ENCODE measurements at regions not wholly inside any gene's neighbourhood (a gene's known extent, or its start where the extent isn't known, plus 50 kb on each side); places are given as distances from the start of the nearest gene placed in this dataset.
A peak's percentile ranks its signal among the peaks of the same experiment; 100 is the strongest.

- TF ChIP-seq HDGF (IDR thresholded peaks at IDR 0.05; ENCODE audit: borderline replicate concordance), result no peak
- TF ChIP-seq ARNT (IDR thresholded peaks at IDR 0.05), result no peak
- TF ChIP-seq, protein P1, sequence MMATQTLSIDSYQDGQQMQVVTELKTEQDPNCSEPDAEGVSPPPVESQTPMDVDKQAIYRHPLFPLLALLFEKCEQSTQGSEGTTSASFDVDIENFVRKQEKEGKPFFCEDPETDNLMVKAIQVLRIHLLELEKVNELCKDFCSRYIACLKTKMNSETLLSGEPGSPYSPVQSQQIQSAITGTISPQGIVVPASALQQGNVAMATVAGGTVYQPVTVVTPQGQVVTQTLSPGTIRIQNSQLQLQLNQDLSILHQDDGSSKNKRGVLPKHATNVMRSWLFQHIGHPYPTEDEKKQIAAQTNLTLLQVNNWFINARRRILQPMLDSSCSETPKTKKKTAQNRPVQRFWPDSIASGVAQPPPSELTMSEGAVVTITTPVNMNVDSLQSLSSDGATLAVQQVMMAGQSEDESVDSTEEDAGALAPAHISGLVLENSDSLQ (IDR thresholded peaks at IDR 0.05), result no peak
- TF ChIP-seq FOXM1 (IDR thresholded peaks at IDR 0.05; ENCODE audit: borderline replicate concordance), result no peak
- TF ChIP-seq SP1 (IDR thresholded peaks at IDR 0.05), result no peak
- TF ChIP-seq ZNF384 (IDR thresholded peaks at IDR 0.05), result no peak
- TF ChIP-seq L3MBTL2 (conservative IDR thresholded peaks at IDR 0.05), result no peak
- TF ChIP-seq CTBP1 (IDR thresholded peaks at IDR 0.05; ENCODE audit: borderline replicate concordance), result no peak
- TF ChIP-seq FOXA1 (IDR thresholded peaks at IDR 0.05), result no peak
- TF ChIP-seq FOXK2 (IDR thresholded peaks at IDR 0.05), result no peak
- TF ChIP-seq BHLHE40 (IDR thresholded peaks at IDR 0.05; ENCODE audit: borderline replicate concordance), result no peak
- TF ChIP-seq SUZ12 (IDR thresholded peaks at IDR 0.05), result no peak
- TF ChIP-seq TARDBP (IDR thresholded peaks at IDR 0.05), result no peak
- no peak for TF ChIP-seq LEF1 (IDR thresholded peaks at IDR 0.05; ENCODE audit: borderline replicate concordance)
- TF ChIP-seq ELF4 (IDR thresholded peaks at IDR 0.05), result no peak
- CTCF ChIA-PET, result no interaction called here
- POLR2A ChIA-PET, result no interaction called here
- no peak for DNase-seq (ENCODE audit: extremely low spot score)
Measured at GRCh38 chr6:1522779-1523178, 86.9 kb upstream of the FOXC1 start.

- CTCF ChIA-PET, result no interaction called here
- POLR2A ChIA-PET, result no interaction called here
- TF ChIP-seq ZNF384 (IDR thresholded peaks at IDR 0.05), result no peak
- TF ChIP-seq L3MBTL2 (conservative IDR thresholded peaks at IDR 0.05), result peak; percentile 91
- DNase-seq (ENCODE audit: extremely low spot score), result peak; percentile 68
Measured at GRCh38 chr6:1524040-1524480, 85.7 kb upstream of the FOXC1 start.

DNA sequence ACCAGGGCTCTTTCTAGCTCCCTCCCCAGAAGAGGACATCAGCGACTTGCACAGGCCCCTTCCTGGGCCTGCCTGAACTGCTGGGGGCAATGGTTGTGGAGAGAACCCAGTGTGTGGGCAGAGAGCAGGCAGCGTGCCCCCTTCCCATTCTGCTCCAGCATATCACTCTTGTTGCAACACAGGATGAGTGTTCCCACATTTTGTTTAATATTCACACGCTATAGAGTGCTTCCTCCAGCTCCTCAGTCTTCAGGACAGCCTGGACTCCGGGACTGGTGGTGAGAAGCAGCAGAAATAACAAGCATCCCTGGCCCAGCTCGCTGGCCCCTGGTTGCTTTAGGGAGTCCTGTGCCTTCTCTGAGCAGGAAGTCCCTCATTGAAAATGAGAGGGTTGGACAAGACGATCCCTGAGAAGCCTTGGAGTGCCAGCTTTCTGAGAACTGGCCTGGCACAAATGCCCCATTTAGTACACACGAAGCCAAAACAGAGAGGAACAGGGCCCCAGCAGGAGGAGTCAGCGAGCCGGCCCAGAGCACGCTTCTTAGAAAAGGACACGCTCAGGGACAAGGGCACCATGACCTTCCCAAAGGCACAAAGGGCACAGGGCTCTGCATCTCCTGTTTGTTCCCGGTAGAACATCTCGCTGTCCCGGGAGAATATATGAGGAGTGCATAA is 84.2 kb upstream of the FOXC1 start:
- CTCF ChIA-PET, result interaction anchor here (1.5 kb wide), 1 partner anchor 27 kb away, joined by 6 read pairs; no protein-coding TSS in a partner anchor
- TF ChIP-seq NFRKB (IDR thresholded peaks at IDR 0.05), result no peak
- TF ChIP-seq ZNF384 (IDR thresholded peaks at IDR 0.05), result no peak
- no peak for TF ChIP-seq CTBP1 (IDR thresholded peaks at IDR 0.05; ENCODE audit: borderline replicate concordance)
- TF ChIP-seq HDGF (IDR thresholded peaks at IDR 0.05; ENCODE audit: borderline replicate concordance), result no peak
- no peak for TF ChIP-seq FOXA1 (IDR thresholded peaks at IDR 0.05)
- TF ChIP-seq, protein P1 (IDR thresholded peaks at IDR 0.05), result no peak
- no peak for TF ChIP-seq BHLHE40 (IDR thresholded peaks at IDR 0.05; ENCODE audit: borderline replicate concordance)
- DNase-seq (ENCODE audit: extremely low spot score), result no peak
- POLR2A ChIA-PET, result no interaction called here

DNA sequence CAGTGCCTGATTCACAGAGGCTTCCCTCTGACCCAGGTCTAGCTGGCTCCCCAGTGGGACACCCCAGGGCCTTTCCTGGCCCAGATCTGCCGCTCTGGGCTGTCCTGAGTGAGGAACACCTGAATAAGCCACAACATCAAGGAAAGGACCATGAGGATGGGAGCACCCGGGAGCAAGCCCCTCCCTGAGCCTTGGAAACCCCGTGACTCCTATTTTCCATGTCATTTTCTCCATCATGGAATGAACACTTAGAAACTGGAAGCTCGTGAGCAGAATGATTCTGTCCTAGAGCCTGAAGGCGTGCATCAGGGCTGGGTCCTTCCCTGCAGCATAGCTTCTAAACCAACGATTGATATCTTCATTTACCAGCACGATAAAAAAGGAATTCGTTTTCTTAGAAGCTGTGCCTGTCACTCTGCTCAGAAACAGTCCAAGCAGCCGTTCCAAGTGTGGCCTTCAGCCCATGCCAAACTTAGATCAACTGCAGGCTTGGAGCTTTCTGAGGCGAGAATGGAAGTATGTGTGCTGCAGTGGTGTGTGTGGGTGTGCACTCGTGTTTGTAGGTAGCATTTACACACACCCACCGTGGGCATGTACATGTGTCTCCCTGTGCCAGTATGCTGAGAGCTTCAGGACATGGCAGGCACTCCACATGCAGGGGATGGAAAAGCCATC is 83.2 kb upstream of the FOXC1 start:
- ChIA-PET POLR2A (interaction anchor here (0.6 kb wide), 1 partner anchor 80 kb away, joined by 3 read pairs; no protein-coding TSS in a partner anchor), CTCF (no interaction called here)
- TF ChIP-seq, protein P1 (IDR thresholded peaks at IDR 0.05), result no peak
- TF ChIP-seq FOXK2 (IDR thresholded peaks at IDR 0.05) (no peak), CTBP1 (IDR thresholded peaks at IDR 0.05; ENCODE audit: borderline replicate concordance) (no peak), NFRKB (IDR thresholded peaks at IDR 0.05) (no peak), L3MBTL2 (conservative IDR thresholded peaks at IDR 0.05) (no peak), SUZ12 (IDR thresholded peaks at IDR 0.05) (no peak), ZNF384 (IDR thresholded peaks at IDR 0.05) (no peak), ARNT (IDR thresholded peaks at IDR 0.05) (no peak), TARDBP (IDR thresholded peaks at IDR 0.05) (no peak), BHLHE40 (IDR thresholded peaks at IDR 0.05; ENCODE audit: borderline replicate concordance) (no peak), SP1 (IDR thresholded peaks at IDR 0.05) (no peak), ELF4 (IDR thresholded peaks at IDR 0.05) (no peak), FOXA1 (IDR thresholded peaks at IDR 0.05) (no peak), LEF1 (IDR thresholded peaks at IDR 0.05; ENCODE audit: borderline replicate concordance) (no peak), FOXM1 (IDR thresholded peaks at IDR 0.05; ENCODE audit: borderline replicate concordance) (no peak), HDGF (IDR thresholded peaks at IDR 0.05; ENCODE audit: borderline replicate concordance) (no peak)
- DNase-seq (ENCODE audit: extremely low spot score), result no peak

DNA sequence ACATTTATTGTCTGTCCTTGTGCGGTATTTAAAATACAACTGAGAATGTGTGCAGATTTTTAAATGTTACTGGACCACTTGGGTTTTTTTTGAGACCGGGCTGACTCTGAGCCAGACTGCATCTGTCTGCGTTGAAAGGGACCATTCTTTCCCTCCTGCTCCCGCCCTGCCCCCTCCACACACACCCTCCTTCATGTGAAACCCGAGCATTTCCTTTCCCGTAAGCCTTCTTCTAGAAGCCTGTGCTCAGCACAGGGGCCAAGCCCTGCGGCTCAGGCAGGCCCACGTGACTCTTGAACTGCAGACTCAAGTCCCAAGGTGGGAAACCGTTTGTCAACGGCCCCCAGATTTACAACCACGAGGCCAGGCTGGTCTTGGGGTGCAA is 82.7 kb upstream of the FOXC1 start:
- peak; percentile 34 for DNase-seq (ENCODE audit: extremely low spot score)
- CTCF ChIA-PET, result no interaction called here
- TF ChIP-seq L3MBTL2 (conservative IDR thresholded peaks at IDR 0.05) (peak; percentile 71), ARNT (IDR thresholded peaks at IDR 0.05) (no peak)
- POLR2A ChIA-PET, result interaction anchor here (0.6 kb wide), 1 partner anchor 80 kb away, joined by 3 read pairs; no protein-coding TSS in a partner anchor

- ChIA-PET POLR2A (no interaction called here), CTCF (interaction anchor here (0.7 kb wide), 1 partner anchor 17 kb away, joined by 6 read pairs; no protein-coding TSS in a partner anchor)
- TF ChIP-seq, protein P1 (IDR thresholded peaks at IDR 0.05), result no peak
- TF ChIP-seq HDGF (IDR thresholded peaks at IDR 0.05; ENCODE audit: borderline replicate concordance), result no peak
- TF ChIP-seq SP1 (IDR thresholded peaks at IDR 0.05), result no peak
- no peak for TF ChIP-seq FOXK2 (IDR thresholded peaks at IDR 0.05)
- TF ChIP-seq LEF1 (IDR thresholded peaks at IDR 0.05; ENCODE audit: borderline replicate concordance), result no peak
- no peak for TF ChIP-seq ARNT (IDR thresholded peaks at IDR 0.05)
- no peak for TF ChIP-seq TARDBP (IDR thresholded peaks at IDR 0.05)
- no peak for TF ChIP-seq ZNF384 (IDR thresholded peaks at IDR 0.05)
- no peak for TF ChIP-seq ELF4 (IDR thresholded peaks at IDR 0.05)
- TF ChIP-seq L3MBTL2 (conservative IDR thresholded peaks at IDR 0.05), result no peak
- TF ChIP-seq BHLHE40 (IDR thresholded peaks at IDR 0.05; ENCODE audit: borderline replicate concordance), result no peak
- DNase-seq (ENCODE audit: extremely low spot score), result no peak
Measured at GRCh38 chr6:1535295-1535694, 74.4 kb upstream of the FOXC1 start.
